SK-N-SH (cell line): ENCODE measurements at regions not wholly inside any gene's neighbourhood (a gene's known extent, or its start where the extent isn't known, plus 50 kb on each side); places are given as distances from the start of the nearest gene placed in this dataset.
"Not testable (repeated sequence)": the region's sequence is repeated elsewhere in the genome, so short reads cannot be mapped to it uniquely, and the experiment has no call there.

Source experiments
- CTCF ChIA-PET: fragments of 300-600, 350-600 bp; formaldehyde crosslinking; extraction: SDS; loops from one replicate; lab custom pipeline; 2021; lab: Yijun Ruan, JAX
- POLR2A ChIA-PET: fragments of 350-600 bp; sonication (Branson Sonifier 250); formaldehyde crosslinking; extraction: SDS; loops from one replicate; lab custom pipeline; 2020; ENCODE audit warnings: antibody characterized with exemption, inconsistent platforms; lab: Yijun Ruan, JAX
- DNase-seq: peaks from one replicate; pipeline ENCODE4 v3.0.0; 2012
- H2AFZ ChIP-seq: fragments of 200-600 bp; sonication (generic); 2 replicates; pipeline ENCODE4 v1.8.1; 2016; ENCODE audit warnings: antibody characterized with exemption, mild to moderate bottlenecking, low read depth
- H3F3A ChIP-seq: fragments of 200-600 bp; sonication (generic); replicated peaks from 2 replicates; pipeline ENCODE3; 2016; ENCODE audit warnings: antibody characterized with exemption, mild to moderate bottlenecking; ENCODE audit not compliant: insufficient read depth
- H3K27ac ChIP-seq, 2 experiments: fragments of 200-500 bp in 1 of 2; fragments of 200-600 bp in 1 of 2; sonication (Bioruptor generic) in 1 of 2; sonication (generic), shearing (Covaris generic) in 1 of 2; 2 replicates each; pipeline versions ENCODE4 v1.5.1 to v1.6.1; 2014 to 2016; ENCODE audit warnings: low read depth in 2 of 2, inconsistent platforms in 1 of 2, low read length in 1 of 2, mild to moderate bottlenecking in 1 of 2, mixed read lengths in 1 of 2
- H3K27me3 ChIP-seq: fragments of 200-600 bp; sonication (generic), shearing (Covaris generic); 2 replicates; pipeline ENCODE4 v1.6.1; 2016; ENCODE audit warnings: mixed run types; ENCODE audit not compliant: insufficient read depth
- H3K36me3 ChIP-seq, 2 experiments: fragments of 200-500 bp in 1 of 2; fragments of 200-600 bp in 1 of 2; sonication (Bioruptor generic) in 1 of 2; sonication (generic) in 1 of 2; replicated peaks in 1 of 2; 2 replicates each; pipeline versions ENCODE3 to v1.5.1; 2014 to 2016; ENCODE audit warnings: low read length in 1 of 2, mild to moderate bottlenecking in 1 of 2; ENCODE audit not compliant: insufficient read depth in 2 of 2, control insufficient read depth in 1 of 2
- H3K4me1 ChIP-seq, 2 experiments: fragments of 200-500 bp in 1 of 2; fragments of 200-600 bp in 1 of 2; sonication (Bioruptor generic) in 1 of 2; sonication (generic), shearing (Covaris generic) in 1 of 2; 2 replicates each; pipeline versions ENCODE4 v1.5.1 to v1.6.1; 2014 to 2016; ENCODE audit warnings: low read depth in 1 of 2, low read length in 1 of 2, mixed run types in 1 of 2; ENCODE audit not compliant: insufficient read depth in 2 of 2, control insufficient read depth in 1 of 2
- H3K4me2 ChIP-seq: fragments of 200-600 bp; sonication (generic), shearing (Covaris generic); 2 replicates; pipeline ENCODE4 v1.6.1; 2017; ENCODE audit warnings: mixed run types
- H3K4me3 ChIP-seq, 2 experiments: fragments of 200-500 bp in 1 of 2; fragments of 200-600 bp in 1 of 2; sonication (Bioruptor generic) in 1 of 2; sonication (generic), shearing (Covaris generic) in 1 of 2; 2 replicates each; pipeline versions ENCODE4 v1.5.1 to v1.8.1; 2014 to 2016; ENCODE audit warnings: low read depth in 2 of 2, inconsistent platforms in 1 of 2, low read length in 1 of 2, mild to moderate bottlenecking in 1 of 2, mixed read lengths in 1 of 2, moderate library complexity in 1 of 2
- H3K79me2 ChIP-seq: fragments of 200-600 bp; sonication (generic); 2 replicates; pipeline ENCODE4 v1.8.1; 2017; ENCODE audit warnings: mild to moderate bottlenecking; ENCODE audit not compliant: insufficient read depth
- H3K9ac ChIP-seq: fragments of 200-600 bp; sonication (generic); 2 replicates; pipeline ENCODE4 v1.6.1; 2017; ENCODE audit warnings: mixed run types
- H3K9me2 ChIP-seq: fragments of 200-600 bp; sonication (generic); 2 replicates; pipeline ENCODE4 v1.6.1; 2017; ENCODE audit warnings: mixed run types
- H3K9me3 ChIP-seq: fragments of 200-600 bp; sonication (generic); 2 replicates; pipeline ENCODE4 v1.6.1; 2017; ENCODE audit warnings: mixed run types, mild to moderate bottlenecking, moderate library complexity
- H4K20me1 ChIP-seq: fragments of 200-600 bp; sonication (generic); 2 replicates; pipeline ENCODE4 v1.6.1; 2017; ENCODE audit warnings: mild to moderate bottlenecking, mixed run types; ENCODE audit not compliant: insufficient read depth
- CHD2 ChIP-seq: fragments of 150-350 bp; IDR thresholded peaks from 2 replicates; pipeline ENCODE4 v1.6.1; 2018; ENCODE audit warnings: low read length; ENCODE audit not compliant: partially characterized antibody
- EP300 ChIP-seq, 2 experiments: IDR thresholded peaks; 2 replicates each; pipeline versions ENCODE4 v1.4.0 to v1.6.1; 2012; ENCODE audit warnings: borderline replicate concordance in 1 of 2, low read depth in 1 of 2, low read length in 1 of 2
- FOXJ3 ChIP-seq: sonication (generic); formaldehyde crosslinking; IDR thresholded peaks from 2 replicates; pipeline ENCODE4 v1.5.1; 2020; ENCODE audit warnings: mild to moderate bottlenecking, missing genetic modification reagents
- FOXM1 ChIP-seq: IDR thresholded peaks from 2 replicates; pipeline ENCODE4 v1.4.0; 2012; ENCODE audit warnings: low read depth, mild to moderate bottlenecking
- JUND ChIP-seq: IDR thresholded peaks from 2 replicates; pipeline ENCODE4 v1.4.0; 2012
- RFX5 ChIP-seq: IDR thresholded peaks from 2 replicates; pipeline ENCODE4 v1.6.1; 2012; ENCODE audit warnings: mild to moderate bottlenecking, improper control_type of control experiment, low read length
- SIN3A ChIP-seq: IDR thresholded peaks from 2 replicates; pipeline ENCODE4 v1.6.1; 2012; ENCODE audit warnings: low read depth, mild to moderate bottlenecking, low read length, moderate library complexity, borderline replicate concordance
- TAF1 ChIP-seq: IDR thresholded peaks from 2 replicates; pipeline ENCODE4 v1.6.1; 2012; ENCODE audit warnings: low read depth, mild to moderate bottlenecking, low read length, moderate library complexity, borderline replicate concordance
- TEAD4 ChIP-seq: IDR thresholded peaks from 2 replicates; pipeline ENCODE4 v1.4.0; 2012; ENCODE audit warnings: mild to moderate bottlenecking, borderline replicate concordance; ENCODE audit not compliant: insufficient read depth
- YY1 ChIP-seq: IDR thresholded peaks from 2 replicates; pipeline ENCODE4 v1.4.0; 2012; ENCODE audit warnings: low read depth, mild to moderate bottlenecking
- WGBS: methylation state at CpG from one replicate; pipeline ENCODE4 v1.1.6; 2017; ENCODE audit warnings: low lambda C conversion rate; 5-methylcytosine and 5-hydroxymethylcytosine counted together
- TF ChIP-seq, protein P1 (sequence below): IDR thresholded peaks from 2 replicates; pipeline ENCODE4 v1.6.1; 2012; ENCODE audit warnings: mild to moderate bottlenecking, low read depth, low read length, moderate library complexity
- TF ChIP-seq, protein P2 (sequence below): IDR thresholded peaks from 2 replicates; pipeline ENCODE4 v1.4.0; 2012; ENCODE audit warnings: low read depth
- TF ChIP-seq, protein P3 (sequence below): fragments of 200-600 bp; sonication (generic); IDR thresholded peaks from 2 replicates; pipeline ENCODE4 v1.6.1; 2017; ENCODE audit warnings: antibody characterized with exemption, mild to moderate bottlenecking, moderate library complexity
- TF ChIP-seq, protein P4 (sequence below): fragments of 150-350 bp; IDR thresholded peaks from 2 replicates; pipeline ENCODE4 v1.6.1; 2017; ENCODE audit warnings: antibody characterized with exemption, low read length, low read depth, borderline replicate concordance
- TF ChIP-seq, protein P5 (sequence below): IDR thresholded peaks from 2 replicates; pipeline ENCODE4 v1.4.0; 2012; ENCODE audit warnings: low read depth, borderline replicate concordance

DNA sequence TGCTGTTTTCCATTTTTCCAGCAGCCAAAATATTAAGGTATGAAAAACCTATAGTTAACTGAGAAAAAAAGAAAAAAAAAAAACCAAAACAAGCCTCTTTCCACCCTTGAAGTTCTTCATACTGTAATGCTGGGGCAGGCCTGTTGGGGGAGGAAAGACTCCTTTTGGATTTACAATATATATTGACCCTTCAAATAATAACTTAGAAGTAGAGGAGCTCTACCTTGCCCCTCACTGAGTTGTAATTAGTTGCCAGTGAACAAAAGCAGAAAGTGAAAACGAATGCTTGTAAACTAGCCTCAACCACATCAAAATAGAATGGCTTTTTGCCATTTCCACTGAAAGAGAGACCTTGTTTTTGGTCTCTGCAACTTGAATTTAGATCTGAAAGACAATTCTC, 326.6 kb downstream of the NR2F2 start:
- Histone ChIP-seq H3K27me3 (no peaks in the 10 kb centered on the region), H3K4me2 (no peak overlapping the region), H3K27ac (no peak overlapping the region), H4K20me1 (no peaks in the 10 kb centered on the region), H3K36me3 (no peaks in the 10 kb centered on the region), H3K4me1 (no peaks in the 10 kb centered on the region), H3K9me3 (no peaks in the 10 kb centered on the region), H2AFZ (no peak overlapping the region), H3K4me3 (no peak overlapping the region), H3K9me2 (no peaks in the 10 kb centered on the region), H3F3A (no peaks in the 10 kb centered on the region), H3K9ac (no peak overlapping the region), H3K79me2 (no peaks in the 10 kb centered on the region)
- TF ChIP-seq SIN3A: no peak
- no peak for TF ChIP-seq RFX5
- no peak for TF ChIP-seq JUND
- TF ChIP-seq, protein P1, sequence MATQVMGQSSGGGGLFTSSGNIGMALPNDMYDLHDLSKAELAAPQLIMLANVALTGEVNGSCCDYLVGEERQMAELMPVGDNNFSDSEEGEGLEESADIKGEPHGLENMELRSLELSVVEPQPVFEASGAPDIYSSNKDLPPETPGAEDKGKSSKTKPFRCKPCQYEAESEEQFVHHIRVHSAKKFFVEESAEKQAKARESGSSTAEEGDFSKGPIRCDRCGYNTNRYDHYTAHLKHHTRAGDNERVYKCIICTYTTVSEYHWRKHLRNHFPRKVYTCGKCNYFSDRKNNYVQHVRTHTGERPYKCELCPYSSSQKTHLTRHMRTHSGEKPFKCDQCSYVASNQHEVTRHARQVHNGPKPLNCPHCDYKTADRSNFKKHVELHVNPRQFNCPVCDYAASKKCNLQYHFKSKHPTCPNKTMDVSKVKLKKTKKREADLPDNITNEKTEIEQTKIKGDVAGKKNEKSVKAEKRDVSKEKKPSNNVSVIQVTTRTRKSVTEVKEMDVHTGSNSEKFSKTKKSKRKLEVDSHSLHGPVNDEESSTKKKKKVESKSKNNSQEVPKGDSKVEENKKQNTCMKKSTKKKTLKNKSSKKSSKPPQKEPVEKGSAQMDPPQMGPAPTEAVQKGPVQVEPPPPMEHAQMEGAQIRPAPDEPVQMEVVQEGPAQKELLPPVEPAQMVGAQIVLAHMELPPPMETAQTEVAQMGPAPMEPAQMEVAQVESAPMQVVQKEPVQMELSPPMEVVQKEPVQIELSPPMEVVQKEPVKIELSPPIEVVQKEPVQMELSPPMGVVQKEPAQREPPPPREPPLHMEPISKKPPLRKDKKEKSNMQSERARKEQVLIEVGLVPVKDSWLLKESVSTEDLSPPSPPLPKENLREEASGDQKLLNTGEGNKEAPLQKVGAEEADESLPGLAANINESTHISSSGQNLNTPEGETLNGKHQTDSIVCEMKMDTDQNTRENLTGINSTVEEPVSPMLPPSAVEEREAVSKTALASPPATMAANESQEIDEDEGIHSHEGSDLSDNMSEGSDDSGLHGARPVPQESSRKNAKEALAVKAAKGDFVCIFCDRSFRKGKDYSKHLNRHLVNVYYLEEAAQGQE: no peak
- TF ChIP-seq FOXM1: no peak
- TF ChIP-seq TAF1: no peak
- no peak for TF ChIP-seq FOXJ3 (CRISPR knock-in tag)
- TF ChIP-seq EP300 (IDR thresholded peaks at IDR 0.05; ENCODE audit: borderline replicate concordance in 1 of 2, low read depth in 1 of 2, low read length in 1 of 2): no peak
- ChIA-PET POLR2A (no interaction called here), CTCF (no interaction called here)
- DNase-seq: no peak
- WGBS: 4% methylated on average over 1 of the region's 1 CpG

DNA sequence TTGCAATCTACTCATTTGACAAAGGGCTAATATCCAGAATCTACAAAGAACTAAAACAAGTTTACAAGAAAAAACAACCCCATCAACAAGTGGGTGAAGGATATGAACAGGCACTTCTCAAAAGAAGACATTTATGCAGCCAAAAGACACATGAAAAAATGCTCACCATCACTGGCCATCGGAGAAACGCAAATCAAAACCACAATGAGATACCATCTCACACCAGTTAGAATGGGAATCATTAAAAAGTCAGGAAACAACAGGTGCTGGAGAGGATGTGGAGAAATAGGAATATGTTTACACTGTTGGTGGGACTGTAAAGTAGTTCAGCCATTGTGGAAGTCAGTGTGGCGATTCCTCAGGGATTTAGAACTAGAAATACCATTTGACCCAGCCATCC, 336.5 kb downstream of the NR2F2 start:
- H3K4me2 ChIP-seq, POLR2A ChIA-PET, H3K9me3 ChIP-seq, H3K9me2 ChIP-seq, H2AFZ ChIP-seq, H3K36me3 ChIP-seq, CTCF ChIA-PET, H3K79me2 ChIP-seq, DNase-seq, H4K20me1 ChIP-seq, H3K27me3 ChIP-seq, H3F3A ChIP-seq, H3K9ac ChIP-seq, H3K4me3 ChIP-seq, H3K4me1 ChIP-seq, H3K27ac ChIP-seq: not testable (repeated sequence)
- 41% methylated on average over 2 of the region's 3 CpGs for WGBS

DNA sequence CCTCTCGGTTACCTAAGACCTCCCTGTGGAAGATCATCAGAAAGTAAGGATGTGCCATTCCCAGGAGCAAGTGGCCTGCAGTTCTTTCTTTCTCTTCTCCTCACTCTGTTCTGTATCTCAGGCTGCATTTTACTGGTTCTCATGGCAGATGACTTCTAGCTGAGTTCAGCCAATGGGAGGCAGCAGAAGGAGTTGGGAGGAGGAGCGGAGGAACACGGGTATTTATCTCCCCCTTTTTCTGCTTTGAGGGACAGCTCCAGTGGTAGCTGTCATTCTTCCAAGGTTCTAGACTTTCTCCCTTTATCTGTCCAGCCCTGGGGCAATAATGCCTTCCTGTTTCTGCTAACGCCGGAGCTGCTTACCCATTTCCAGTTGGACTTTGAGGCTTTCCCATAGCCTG, 339.9 kb downstream of the NR2F2 start:
- Histone ChIP-seq H3K9ac (no peak overlapping the region), H2AFZ (no peak overlapping the region), H3K4me3 (no peak overlapping the region), H3K27me3 (no peaks in the 10 kb centered on the region), H4K20me1 (no peaks in the 10 kb centered on the region), H3K79me2 (no peaks in the 10 kb centered on the region), H3K4me1 (no peaks in the 10 kb centered on the region), H3F3A (no peaks in the 10 kb centered on the region), H3K9me3 (no peaks in the 10 kb centered on the region), H3K4me2 (no peak overlapping the region), H3K9me2 (no peaks in the 10 kb centered on the region), H3K36me3 (no peaks in the 10 kb centered on the region), H3K27ac (no peak overlapping the region)
- ChIA-PET POLR2A (no interaction called here), CTCF (no interaction called here)
- WGBS: 12% methylated on average over 5 of the region's 5 CpGs
- DNase-seq: no peak
- TF ChIP-seq, protein P2, sequence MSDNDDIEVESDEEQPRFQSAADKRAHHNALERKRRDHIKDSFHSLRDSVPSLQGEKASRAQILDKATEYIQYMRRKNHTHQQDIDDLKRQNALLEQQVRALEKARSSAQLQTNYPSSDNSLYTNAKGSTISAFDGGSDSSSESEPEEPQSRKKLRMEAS: no peak
- no peak for TF ChIP-seq TEAD4
- TF ChIP-seq, protein P3, sequence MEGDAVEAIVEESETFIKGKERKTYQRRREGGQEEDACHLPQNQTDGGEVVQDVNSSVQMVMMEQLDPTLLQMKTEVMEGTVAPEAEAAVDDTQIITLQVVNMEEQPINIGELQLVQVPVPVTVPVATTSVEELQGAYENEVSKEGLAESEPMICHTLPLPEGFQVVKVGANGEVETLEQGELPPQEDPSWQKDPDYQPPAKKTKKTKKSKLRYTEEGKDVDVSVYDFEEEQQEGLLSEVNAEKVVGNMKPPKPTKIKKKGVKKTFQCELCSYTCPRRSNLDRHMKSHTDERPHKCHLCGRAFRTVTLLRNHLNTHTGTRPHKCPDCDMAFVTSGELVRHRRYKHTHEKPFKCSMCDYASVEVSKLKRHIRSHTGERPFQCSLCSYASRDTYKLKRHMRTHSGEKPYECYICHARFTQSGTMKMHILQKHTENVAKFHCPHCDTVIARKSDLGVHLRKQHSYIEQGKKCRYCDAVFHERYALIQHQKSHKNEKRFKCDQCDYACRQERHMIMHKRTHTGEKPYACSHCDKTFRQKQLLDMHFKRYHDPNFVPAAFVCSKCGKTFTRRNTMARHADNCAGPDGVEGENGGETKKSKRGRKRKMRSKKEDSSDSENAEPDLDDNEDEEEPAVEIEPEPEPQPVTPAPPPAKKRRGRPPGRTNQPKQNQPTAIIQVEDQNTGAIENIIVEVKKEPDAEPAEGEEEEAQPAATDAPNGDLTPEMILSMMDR: no peak
- no peak for TF ChIP-seq YY1
- TF ChIP-seq, protein P4, sequence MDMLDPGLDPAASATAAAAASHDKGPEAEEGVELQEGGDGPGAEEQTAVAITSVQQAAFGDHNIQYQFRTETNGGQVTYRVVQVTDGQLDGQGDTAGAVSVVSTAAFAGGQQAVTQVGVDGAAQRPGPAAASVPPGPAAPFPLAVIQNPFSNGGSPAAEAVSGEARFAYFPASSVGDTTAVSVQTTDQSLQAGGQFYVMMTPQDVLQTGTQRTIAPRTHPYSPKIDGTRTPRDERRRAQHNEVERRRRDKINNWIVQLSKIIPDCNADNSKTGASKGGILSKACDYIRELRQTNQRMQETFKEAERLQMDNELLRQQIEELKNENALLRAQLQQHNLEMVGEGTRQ: no peak
- no peak for TF ChIP-seq CHD2
- TF ChIP-seq FOXJ3 (CRISPR knock-in tag): no peak
- TF ChIP-seq, protein P5, sequence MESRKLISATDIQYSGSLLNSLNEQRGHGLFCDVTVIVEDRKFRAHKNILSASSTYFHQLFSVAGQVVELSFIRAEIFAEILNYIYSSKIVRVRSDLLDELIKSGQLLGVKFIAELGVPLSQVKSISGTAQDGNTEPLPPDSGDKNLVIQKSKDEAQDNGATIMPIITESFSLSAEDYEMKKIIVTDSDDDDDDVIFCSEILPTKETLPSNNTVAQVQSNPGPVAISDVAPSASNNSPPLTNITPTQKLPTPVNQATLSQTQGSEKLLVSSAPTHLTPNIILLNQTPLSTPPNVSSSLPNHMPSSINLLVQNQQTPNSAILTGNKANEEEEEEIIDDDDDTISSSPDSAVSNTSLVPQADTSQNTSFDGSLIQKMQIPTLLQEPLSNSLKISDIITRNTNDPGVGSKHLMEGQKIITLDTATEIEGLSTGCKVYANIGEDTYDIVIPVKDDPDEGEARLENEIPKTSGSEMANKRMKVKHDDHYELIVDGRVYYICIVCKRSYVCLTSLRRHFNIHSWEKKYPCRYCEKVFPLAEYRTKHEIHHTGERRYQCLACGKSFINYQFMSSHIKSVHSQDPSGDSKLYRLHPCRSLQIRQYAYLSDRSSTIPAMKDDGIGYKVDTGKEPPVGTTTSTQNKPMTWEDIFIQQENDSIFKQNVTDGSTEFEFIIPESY: no peak
